ENCODE measurements at regions not wholly inside any gene's neighbourhood (a gene's known extent, or its start where the extent isn't known, plus 50 kb on each side); places are given as distances from the start of the nearest gene placed in this dataset.

DNA sequence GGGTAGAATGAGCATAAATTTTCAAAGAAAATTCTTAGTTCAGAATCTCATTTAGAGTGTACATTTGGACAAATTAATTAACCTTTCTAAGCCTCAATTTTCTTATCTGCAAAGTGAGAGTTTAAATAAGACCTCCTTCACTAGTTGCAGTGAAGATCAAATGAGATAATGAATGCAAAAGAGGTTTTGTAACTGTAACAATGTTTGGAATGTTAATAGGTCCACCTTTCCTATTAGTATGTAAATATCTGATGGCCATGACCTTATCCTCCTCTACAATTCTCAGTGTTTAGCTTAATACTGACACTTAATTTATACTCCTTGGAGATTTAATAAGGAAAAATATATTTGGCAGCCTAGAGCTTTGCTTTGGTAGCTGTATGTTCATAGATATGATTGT is 138.8 kb downstream of the GABRG1 start:
- FAIRE-seq = no peak
- no peak for DNase-seq (ENCODE audit: insufficient read length, low spot score)

DNA sequence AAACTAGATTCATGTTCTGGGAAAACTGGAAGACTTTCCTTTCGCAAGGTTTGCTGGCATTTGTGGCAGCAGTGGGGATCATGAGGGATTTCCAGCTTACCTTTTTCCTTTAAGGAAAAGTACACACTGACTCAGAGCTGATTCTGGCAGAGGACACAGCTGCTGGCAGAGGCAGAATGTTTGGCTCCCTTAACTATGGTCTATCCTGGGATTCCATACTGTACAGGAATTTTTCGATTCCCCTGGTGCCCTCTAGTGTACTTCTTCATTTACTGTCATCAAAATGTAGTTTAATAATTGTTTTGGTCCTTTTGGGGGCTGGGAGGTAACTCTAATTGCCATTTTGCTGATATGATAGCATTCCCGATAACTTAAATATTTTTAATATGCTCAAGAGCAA is 152.7 kb downstream of the GABRG1 start:
- DNase-seq (ENCODE audit: insufficient read length, low spot score) (no peak), FAIRE-seq (no peak)

- no peak for FAIRE-seq
- DNase-seq (ENCODE audit: insufficient read length, low spot score) = no peak
These were observed 166.5 kb downstream of the GABRG1 start for GRCh38 chr4:45957353-45957752.

- FAIRE-seq (no peak), DNase-seq (ENCODE audit: insufficient read length, low spot score) (no peak)
These were observed 169.6 kb downstream of the GABRG1 start for GRCh38 chr4:45954276-45954675.

GRCh38 chr4:45951153-45951552 is 172.7 kb downstream of the GABRG1 start:
- FAIRE-seq (no peak), DNase-seq (ENCODE audit: insufficient read length, low spot score) (no peak)

DNA sequence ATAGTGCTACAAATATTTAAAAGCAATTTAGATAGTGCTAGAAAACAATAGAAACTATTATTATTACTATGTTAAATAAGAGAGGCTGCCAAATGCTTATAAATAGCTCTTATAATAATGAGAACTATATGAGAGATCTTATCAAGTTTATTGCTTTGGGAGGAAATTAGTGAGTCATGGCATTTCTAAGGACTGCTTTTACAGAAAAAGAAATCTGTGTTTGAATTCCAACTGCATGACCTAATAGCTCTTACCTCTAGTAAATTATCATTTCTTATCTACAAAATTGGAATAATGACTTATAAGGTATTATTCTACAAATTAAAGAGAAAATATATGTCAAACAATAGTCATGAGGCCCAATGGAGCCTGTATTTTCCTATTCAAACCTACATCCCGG is 177.2 kb downstream of the GABRG1 start:
- no peak for DNase-seq (ENCODE audit: insufficient read length, low spot score)

DNA sequence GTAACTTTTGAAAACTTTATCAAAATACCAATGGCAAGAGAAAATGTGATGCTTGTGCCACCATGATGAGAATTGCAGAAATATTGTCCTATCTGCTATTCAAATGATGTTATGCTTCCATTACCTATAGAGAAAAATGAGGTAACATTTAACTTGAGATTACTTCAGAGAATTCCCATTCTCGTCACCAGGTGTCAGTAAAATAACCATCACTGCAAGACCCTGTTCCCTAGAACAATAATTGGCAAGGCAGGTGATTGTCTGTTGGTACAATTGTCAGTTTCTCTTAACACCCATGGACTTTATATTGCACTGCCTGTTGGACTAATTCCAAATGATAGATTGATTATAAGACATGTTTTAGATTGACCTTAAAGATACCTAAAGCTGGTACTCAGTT is 179.9 kb downstream of the GABRG1 start:
- no peak for FAIRE-seq
- no peak for DNase-seq (ENCODE audit: insufficient read length, low spot score)

More for the DNA sequence above, 177.2 kb downstream of the GABRG1 start:
- FAIRE-seq = no peak

DNA sequence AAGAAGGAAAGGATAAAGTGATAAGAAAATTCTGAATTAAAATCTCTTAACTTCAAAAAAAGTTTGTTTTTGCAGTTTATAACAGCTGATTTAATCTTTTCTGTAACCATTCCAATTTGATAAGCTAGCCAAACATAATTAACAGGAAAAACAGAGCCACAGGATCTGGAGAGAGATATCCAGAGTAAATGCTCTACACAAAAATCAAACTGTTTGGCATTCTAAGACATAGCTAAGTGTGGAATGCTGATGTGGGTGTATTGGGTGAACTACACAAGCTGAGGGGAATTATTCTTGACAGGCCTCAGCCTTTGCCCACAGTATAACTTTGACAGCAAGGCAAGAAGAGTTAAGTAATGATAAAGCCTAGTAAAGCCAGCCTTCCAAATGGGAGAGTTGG is 184.8 kb downstream of the GABRG1 start:
- no peak for FAIRE-seq
- no peak for DNase-seq (ENCODE audit: insufficient read length, low spot score)

DNA sequence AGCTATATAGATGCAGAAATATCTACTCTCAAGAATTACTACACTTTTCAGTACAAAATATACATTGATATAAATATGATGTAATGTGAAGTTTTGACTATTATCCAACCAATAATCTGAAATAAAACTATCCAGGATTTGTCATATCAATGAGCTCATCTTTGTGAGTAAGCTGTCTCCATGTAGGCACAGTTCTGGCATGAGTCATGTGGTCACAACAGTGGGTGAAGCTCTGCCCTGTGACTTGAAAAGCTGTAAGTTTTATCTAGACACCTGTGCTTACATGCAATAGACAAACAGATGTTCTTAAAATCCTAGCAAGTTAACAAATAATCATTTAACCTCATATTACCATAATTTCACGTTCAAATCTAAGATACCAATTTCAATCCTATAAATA is 192.7 kb downstream of the GABRG1 start:
- DNase-seq (ENCODE audit: insufficient read length, low spot score) = no peak
- no peak for FAIRE-seq

GRCh38 chr4:45927641-45928040 is 196.2 kb downstream of the GABRG1 start:
- no peak for DNase-seq (ENCODE audit: insufficient read length, low spot score)
- no peak for FAIRE-seq

DNA sequence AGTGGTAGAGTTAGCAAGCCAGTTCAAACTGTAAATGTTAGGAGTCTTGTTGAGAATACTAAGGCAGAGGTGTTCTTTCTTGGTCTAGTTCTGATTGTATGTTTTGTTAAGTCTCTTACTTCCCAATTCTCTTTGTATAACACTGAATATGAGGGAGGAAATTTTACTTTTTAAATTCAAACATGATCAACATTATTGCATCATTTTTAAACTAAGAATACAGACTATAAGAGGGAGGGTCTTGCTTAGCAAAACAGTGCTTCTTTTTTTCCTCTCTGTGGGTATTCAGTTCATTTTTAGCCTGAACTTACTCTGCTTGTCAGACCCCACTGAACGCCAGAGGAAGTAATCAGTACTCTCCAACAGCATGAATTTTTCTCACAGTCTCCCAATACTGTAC is 198.0 kb downstream of the GABRG1 start:
- FAIRE-seq (no peak), DNase-seq (ENCODE audit: insufficient read length, low spot score) (no peak)

GRCh38 chr4:45920861-45921260 is 203.0 kb downstream of the GABRG1 start:
- no peak for FAIRE-seq
- DNase-seq (ENCODE audit: insufficient read length, low spot score) = no peak

DNA sequence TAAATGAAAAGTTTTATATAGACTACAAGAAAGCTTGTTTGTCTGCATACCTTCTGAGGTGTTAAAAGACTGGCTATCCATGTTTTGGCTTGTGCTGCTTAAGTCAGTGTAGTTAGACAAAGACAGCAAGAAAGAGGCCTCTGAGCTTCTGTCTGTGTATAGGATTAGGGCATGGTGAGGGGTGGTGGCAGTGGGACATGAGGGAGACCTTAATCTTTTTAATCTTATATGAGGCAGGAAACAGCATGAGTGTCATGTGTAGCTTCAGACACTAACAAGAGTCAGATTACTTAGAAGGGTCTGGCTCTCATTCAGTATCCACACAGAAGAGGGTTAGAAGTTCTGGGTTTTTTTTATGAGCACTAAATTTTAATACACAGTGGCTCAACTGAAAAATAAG is 213.3 kb downstream of the GABRG1 start:
- no peak for DNase-seq (ENCODE audit: insufficient read length, low spot score)
- FAIRE-seq = no peak

DNA sequence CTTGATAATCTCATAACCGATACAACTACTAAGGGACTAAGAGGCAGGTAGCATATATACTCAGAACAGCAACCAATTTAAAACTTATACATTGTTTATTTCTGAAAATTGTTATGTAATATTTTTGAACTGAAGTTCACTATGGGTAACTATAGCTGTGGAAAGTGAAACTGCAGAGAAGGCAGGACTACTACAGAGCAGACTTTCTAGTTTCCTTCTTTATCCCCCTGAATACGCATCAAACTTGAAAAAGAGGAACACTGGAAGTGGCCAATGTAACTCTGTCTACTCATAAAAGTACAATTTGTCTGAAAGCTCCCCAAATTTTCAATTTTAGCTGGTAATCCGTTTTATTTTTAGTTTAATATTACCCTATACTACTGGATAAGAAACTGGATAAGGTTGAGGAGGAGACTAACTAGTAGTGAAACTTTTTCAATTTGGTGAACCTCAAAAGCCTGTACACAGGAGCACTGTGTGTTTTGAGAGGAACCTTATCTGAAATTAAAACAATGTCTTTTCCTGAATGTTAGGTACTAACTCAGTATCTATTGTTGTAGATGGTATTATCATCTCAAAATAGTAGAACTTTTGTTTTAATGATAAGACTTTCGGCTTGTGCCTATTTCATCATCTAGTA is 225.8 kb downstream of the GABRG1 start:
- FAIRE-seq (no peak), DNase-seq (ENCODE audit: insufficient read length, low spot score) (no peak)

DNA sequence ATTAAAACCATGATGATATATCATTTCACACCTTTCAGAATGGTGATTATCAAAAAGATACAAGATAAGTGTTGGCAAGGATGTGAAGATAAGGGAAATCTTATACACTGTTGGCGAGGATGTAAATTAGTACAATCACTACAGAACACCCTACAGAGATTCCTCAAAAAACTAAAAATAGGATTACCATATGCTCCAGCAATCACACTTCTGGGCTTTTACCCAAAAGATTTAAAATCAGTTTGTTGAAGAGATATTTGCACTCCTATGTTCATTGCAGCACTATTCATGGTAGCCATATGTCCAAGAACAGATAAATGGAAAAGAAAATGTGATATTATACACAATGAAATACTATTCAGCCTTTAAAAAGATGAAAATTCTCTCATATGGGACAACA is 240.4 kb downstream of the GABRG1 start:
- no peak for FAIRE-seq

DNA sequence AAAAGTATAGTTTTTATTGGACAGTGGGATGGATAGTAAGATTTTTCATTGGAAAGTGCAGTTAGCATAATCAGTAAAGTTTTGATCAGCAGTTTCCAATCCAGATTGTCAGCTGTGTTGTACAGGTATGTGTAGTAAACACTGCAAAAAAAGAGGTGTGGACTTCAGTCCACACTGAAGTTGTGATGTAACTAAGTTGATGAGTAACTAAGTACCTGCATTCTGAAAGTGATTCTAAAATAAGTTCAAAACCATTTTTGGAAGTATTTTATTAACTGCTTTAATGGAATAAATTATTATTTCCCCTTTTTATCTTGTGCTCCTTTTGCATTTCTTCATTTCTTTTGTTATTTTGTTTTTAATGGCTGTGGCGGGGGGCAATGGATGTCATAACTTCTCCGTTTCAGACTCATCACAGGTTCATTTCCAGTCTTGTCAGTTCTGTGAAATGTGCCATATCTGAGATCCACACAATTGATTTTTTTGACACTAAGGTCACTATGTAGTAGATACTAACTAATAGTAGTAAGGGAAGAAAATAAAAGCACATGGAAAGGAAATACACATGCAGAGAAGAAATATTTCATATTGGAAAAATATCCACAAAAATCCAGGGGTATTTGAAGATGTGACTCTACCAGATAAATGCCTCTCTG is 247.5 kb downstream of the GABRG1 start:
- FAIRE-seq (no peak), DNase-seq (ENCODE audit: insufficient read length, low spot score) (no peak)

More for the DNA sequence above, 240.4 kb downstream of the GABRG1 start:
- DNase-seq (ENCODE audit: insufficient read length, low spot score) = no peak

GRCh38 chr4:45869184-45869583 is 254.7 kb downstream of the GABRG1 start:
- DNase-seq (ENCODE audit: insufficient read length, low spot score) (no peak), FAIRE-seq (no peak)

GRCh38 chr4:45865781-45866180 is 258.1 kb downstream of the GABRG1 start:
- FAIRE-seq (no peak), DNase-seq (ENCODE audit: insufficient read length, low spot score) (no peak)

DNA sequence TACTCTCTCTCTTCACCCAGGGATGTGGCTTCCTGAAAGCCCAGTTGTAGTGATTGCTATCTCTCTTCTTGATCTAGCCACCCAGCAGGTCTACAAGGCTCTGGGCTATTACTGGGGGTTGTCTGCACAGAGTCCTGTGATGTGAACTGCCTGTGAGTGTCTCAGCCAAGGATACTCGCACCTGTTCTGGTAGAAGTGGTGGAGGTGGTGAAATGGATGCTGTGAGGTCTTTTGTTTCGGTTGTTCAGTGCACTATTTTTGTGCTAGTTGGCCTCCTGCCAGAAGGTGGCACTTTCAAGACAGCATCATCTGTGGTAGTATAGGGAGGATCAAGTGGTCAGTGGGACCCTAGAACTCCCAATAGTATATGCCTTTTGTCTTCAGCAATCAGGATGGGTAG is 268.0 kb downstream of the GABRG1 start:
- DNase-seq (ENCODE audit: insufficient read length, low spot score) = no peak
- no peak for FAIRE-seq

DNA sequence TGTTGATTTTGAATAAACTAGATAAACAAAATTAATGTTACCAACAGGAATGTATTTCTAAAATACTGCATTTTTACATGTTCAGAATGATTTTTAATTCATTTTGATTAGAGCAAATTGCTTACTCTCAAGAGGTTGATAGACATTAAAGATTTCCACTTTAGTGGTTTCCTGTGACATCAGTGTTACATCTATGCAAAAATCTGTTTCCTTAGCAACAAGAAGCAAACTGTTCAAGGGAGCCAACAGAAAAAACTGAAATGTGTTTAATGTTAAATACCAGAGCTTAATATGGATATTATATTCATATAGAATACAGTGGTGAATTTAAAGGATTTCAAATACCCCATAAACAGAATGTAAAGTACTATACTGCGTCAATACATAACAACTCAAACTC is 277.8 kb downstream of the GABRG1 start:
- no peak for FAIRE-seq
- no peak for DNase-seq (ENCODE audit: insufficient read length, low spot score)

GRCh38 chr4:45841791-45842190 is 282.1 kb downstream of the GABRG1 start:
- FAIRE-seq = no peak
- no peak for DNase-seq (ENCODE audit: insufficient read length, low spot score)

DNA sequence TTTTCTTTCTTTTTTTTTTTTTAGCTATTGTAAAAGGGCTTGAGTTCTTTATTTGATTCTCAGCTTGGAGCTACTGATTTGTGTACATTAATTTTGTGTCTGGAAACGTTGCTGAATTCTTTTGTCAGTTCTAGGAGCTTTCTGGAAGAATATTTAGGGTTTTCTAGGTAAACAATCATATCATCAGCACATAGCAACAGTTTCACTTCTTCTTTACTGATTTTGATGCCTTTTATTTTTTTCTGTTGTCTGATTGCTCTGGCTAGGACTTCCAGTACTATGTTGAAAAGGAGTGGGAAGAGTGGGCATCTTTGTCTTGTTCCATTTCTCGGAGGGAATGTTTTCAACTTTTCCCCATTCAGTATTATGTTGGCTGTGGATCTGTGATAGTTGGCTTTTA is 292.2 kb downstream of the GABRG1 start:
- DNase-seq (ENCODE audit: insufficient read length, low spot score) (no peak), FAIRE-seq (no peak)

DNA sequence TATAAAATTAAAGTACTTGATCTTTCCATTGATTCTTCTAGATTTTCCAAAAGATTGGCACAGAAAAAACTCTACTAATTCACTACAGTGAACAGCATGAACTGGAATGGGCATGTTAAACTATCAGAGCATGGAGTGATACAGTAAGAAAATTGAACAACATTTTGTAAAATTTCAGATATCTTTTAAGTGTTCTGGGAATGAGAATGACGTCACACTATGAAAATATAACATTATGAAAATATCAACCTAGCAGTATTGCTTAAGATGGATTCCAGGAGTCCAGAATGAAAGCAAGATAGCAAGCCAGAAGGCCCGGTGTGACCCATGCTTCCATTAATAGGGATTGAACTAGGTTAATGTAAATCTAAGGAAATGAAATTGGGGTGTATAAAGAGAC is 319.9 kb downstream of the GABRG1 start:
- DNase-seq (ENCODE audit: insufficient read length, low spot score) = no peak
- FAIRE-seq = no peak

All from HTR-8/SVneo (cell line).